Thymus (tissue), 11 donors: ENCODE measurements at regions not wholly inside any gene's neighbourhood (a gene's known extent, or its start where the extent isn't known, plus 50 kb on each side); places are given as distances from the start of the nearest gene placed in this dataset.

Experiments used
- DNase-seq, 9 donors: peaks; one replicate each; pipeline ENCODE4 v3.0.0-alpha.2; 2013; ENCODE audit warnings: low spot score in 9 of 9, low read depth in 6 of 9, missing footprints in 1 of 9
- H3K27ac ChIP-seq, 2 donors: one replicate each; pipeline ENCODE4 v1.5.1; 2013; ENCODE audit warnings: control low read depth in 1 of 2, low read depth in 1 of 2, low read length in 1 of 2, mild to moderate bottlenecking in 1 of 2, moderate library complexity in 1 of 2
- H3K27me3 ChIP-seq, 2 donors: one replicate each; pipeline ENCODE4 v1.5.1; 2013; ENCODE audit warnings: low read length in 1 of 2; ENCODE audit not compliant: control insufficient read depth in 2 of 2, insufficient read depth in 1 of 2
- H3K36me3 ChIP-seq, 2 donors: one replicate each; pipeline ENCODE4 v1.5.1; 2013; ENCODE audit warnings: low read length in 1 of 2, mild to moderate bottlenecking in 1 of 2, moderate library complexity in 1 of 2; ENCODE audit not compliant: control insufficient read depth in 2 of 2, insufficient read depth in 2 of 2
- H3K4me1 ChIP-seq, 2 donors: one replicate each; pipeline ENCODE4 v1.5.1; 2013; ENCODE audit warnings: low read length in 2 of 2; ENCODE audit not compliant: control insufficient read depth in 2 of 2, insufficient read depth in 2 of 2
- H3K4me3 ChIP-seq, 2 donors: one replicate each; pipeline ENCODE4 v1.5.1; 2013; ENCODE audit warnings: low read length in 2 of 2, control low read depth in 1 of 2, mild to moderate bottlenecking in 1 of 2
- H3K9me3 ChIP-seq, 2 donors: one replicate each; pipeline ENCODE4 v1.5.1; 2013; ENCODE audit warnings: low read length in 1 of 2, mild to moderate bottlenecking in 1 of 2; ENCODE audit not compliant: control insufficient read depth in 2 of 2, insufficient read depth in 1 of 2
- WGBS: extraction: QIAGEN DNeasy Blood & Tissue Kit; methylation state at CpG from one replicate; pipeline ENCODE4 v1.1.7; 2013; 5-methylcytosine and 5-hydroxymethylcytosine counted together
- donor health status: healthy.

DNA sequence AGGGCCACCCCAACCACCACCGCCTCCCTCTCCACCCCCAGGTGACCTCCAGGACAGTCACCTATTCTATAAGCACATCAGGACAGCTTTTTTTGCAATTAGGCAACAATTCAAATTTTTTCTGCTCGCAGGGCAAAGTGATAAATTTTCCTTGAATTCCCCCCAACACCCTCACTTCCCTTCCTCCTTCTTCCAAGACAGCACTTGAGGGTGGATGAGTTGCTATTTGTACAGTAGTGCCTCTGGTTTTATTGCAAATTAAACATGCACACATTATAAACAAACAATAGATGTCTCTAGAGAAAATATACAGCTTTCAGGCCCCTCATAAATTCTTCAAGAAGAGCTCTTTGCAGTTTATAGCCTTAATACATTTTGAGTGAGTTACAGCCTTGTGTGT lies 80.9 kb upstream of the USP47 start:
- Histone ChIP-seq H3K27ac (no peak overlapping the region), H3K27me3 (peaks cover 0 to 7% of the 10 kb centered on the region in 2 donors)
- WGBS: 93% methylated on average over 2 of the region's 2 CpGs

DNA sequence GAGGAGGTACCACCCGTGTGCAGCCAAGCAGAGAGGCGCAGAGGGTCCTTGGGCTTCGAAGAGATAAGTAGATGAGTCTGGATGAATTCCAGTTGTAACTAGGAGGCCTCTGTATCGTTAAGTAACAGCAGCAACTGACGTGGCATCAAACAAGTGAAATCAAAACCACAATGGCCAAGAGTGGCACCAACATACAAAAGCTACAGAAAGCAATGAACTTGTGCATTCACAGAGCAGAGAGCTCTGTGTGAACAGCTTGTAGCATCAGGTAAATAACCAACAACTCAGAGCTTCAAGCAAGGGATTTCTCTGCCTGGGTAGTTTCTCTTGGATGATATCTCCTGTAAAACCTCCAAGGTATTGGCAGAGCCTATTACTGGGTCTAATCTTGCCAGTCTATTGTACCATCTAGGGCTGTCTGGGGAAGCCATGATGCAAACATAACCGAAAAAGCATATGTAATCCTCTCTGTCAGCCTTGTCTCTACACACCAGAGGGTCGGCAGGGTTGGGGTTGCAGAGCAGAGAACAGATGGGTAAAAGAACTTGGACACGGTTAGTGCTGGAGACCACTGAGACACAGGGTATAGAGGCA lies 83.1 kb upstream of the USP47 start:
- no peaks in the 10 kb centered on the region for H3K9me3 ChIP-seq
- WGBS: 89% methylated on average over 8 of the region's 8 CpGs
- H3K36me3 ChIP-seq: no peaks in the 10 kb centered on the region
- no peak overlapping the region for H3K27ac ChIP-seq
- H3K27me3 ChIP-seq: peaks cover 0 to 7% of the 10 kb centered on the region in 2 donors
- no peaks in the 10 kb centered on the region for H3K4me1 ChIP-seq
- H3K4me3 ChIP-seq: no peak overlapping the region
- no peak for DNase-seq

More for the DNA sequence above, 80.9 kb upstream of the USP47 start:
- no peak overlapping the region for H3K4me3 ChIP-seq
- no peaks in the 10 kb centered on the region for H3K36me3 ChIP-seq
- no peak for DNase-seq
- no peaks in the 10 kb centered on the region for H3K9me3 ChIP-seq
- H3K4me1 ChIP-seq: no peaks in the 10 kb centered on the region

DNA sequence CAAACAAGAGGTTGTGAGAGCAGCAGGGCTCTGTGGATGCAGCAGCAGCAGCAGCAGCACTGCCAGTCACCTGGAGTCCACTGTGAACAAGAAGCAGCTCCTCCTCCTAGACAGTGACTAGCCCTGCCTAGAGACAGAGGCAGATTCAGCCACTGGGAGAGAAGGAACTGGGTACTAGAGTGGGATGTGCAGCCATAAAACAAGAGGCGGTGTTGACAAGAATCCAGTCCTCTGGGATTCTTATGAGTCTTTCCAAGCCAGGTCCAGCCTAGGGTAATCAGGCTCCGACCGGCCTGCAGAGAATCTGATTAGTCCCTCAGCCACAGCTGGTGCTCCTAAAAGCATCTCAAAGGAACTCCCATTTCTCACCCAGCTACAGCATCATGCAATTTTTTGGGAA lies 83.9 kb upstream of the USP47 start:
- Histone ChIP-seq H3K27ac (no peak overlapping the region), H3K4me3 (no peak overlapping the region), H3K4me1 (no peaks in the 10 kb centered on the region), H3K9me3 (no peaks in the 10 kb centered on the region), H3K27me3 (peaks cover 0 to 6% of the 10 kb centered on the region in 2 donors), H3K36me3 (no peaks in the 10 kb centered on the region)
- DNase-seq: no peak
- WGBS: 96% methylated on average over 3 of the region's 3 CpGs

DNA sequence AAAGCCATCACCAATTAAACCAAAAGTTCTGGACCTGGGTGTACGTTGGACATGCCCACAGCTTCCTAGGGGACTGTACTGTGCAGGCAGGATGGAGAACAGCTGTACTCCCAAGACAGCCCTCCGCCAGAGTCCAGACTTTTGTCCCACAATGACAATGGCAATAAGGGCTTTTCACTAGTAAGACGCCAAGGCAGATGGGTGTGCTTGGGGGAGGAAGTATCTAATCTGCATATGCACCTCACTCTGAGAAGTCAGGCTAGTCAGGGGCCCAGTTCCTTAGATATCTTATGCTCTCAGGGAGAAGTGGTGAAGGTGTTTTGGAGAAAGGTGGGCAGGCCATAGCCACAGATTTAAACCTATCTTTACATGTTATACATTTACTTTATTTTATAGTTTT lies 85.1 kb upstream of the USP47 start:
- H3K4me3 ChIP-seq: no peak overlapping the region
- H3K27me3 ChIP-seq: peaks cover 0 to 4% of the 10 kb centered on the region in 2 donors
- no peak for DNase-seq
- H3K4me1 ChIP-seq: no peaks in the 10 kb centered on the region
- no peaks in the 10 kb centered on the region for H3K36me3 ChIP-seq
- 91% methylated on average over 3 of the region's 3 CpGs for WGBS
- no peaks in the 10 kb centered on the region for H3K9me3 ChIP-seq
- H3K27ac ChIP-seq: no peak overlapping the region

DNA sequence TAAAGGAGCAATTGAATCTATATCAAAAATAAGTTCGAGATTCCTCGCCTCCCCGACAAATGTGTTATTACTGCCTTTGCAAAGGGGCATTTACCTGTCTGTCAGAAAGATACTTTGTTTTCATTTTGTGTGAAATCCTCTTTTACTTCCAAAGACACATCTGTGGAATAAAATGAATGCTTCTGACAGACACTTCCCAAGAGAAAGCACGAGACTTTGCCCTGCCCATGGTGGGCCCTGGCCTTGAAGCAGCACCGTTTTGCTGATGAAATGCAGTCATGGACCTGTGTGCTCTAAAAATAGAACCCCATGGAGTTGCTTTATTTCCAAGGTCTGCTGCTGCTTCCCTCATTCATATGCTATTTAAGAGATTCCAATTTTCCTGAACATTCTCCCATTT lies 85.9 kb upstream of the USP47 start:
- H3K9me3 ChIP-seq: no peaks in the 10 kb centered on the region
- no peak overlapping the region for H3K27ac ChIP-seq
- 92% methylated on average over 5 of the region's 5 CpGs for WGBS
- no peaks in the 10 kb centered on the region for H3K36me3 ChIP-seq
- H3K4me3 ChIP-seq: no peak overlapping the region
- no peak for DNase-seq
- no peaks in the 10 kb centered on the region for H3K4me1 ChIP-seq
- H3K27me3 ChIP-seq: peaks cover 0 to 4% of the 10 kb centered on the region in 2 donors

DNA sequence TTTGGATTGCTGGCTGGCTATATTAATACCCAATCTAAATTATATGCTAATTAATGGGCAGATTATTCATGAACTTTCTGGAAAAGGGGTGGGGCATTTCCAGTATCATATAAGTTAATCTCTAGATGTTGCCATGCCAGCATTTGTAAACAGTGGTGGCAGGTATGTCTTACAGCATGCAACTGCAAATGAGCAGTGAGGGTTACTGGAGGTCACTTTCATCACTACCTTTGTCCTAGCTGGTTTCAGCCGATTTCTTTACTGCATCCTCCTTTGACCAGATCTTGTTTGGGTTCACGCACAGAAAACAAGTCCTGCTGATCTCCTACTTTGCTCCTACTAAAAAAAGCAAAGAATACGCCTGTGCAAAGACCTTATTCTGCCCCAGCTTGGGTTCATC lies 89.1 kb upstream of the USP47 start:
- H3K36me3 ChIP-seq: no peaks in the 10 kb centered on the region
- WGBS: 93% methylated on average over 3 of the region's 3 CpGs

DNA sequence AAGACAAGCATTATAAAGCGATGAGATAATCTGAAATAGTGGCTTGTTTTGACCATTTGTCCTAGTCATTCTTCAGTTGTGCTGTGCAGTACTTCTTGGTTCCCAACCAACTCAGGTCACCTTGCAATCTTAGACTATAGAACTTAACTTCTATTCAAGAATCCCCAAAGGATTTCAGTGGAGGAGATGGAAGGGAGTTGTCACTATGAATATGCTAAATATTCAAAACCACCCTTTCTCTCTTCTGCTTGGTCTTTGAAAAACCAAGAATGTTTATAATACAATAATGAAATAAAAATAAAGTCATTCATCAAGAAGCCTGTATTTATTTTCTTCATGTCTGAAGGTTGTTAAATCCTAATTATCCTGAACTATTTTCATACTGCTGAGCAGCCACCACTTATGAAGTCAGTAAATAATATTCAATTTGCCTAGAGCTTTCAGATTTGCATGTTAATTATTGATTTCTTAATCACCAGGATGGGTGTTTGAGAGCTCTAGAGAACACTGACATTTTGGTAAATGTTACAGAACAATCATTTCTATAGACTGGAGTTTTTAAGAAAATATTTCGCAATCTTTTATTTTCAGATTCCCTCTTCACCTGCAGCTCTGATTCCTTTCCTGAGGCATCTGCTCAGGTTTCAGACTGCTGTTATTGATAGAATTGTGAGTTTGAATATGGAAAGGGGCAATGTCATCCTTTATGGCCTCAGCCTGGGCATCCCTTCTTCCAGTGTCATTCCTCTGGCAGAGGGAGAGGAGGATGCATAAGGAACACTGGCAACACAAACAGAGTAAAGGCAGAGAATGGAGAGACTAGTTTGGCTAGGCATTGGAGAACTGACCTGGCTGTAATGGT lies 91.5 kb upstream of the USP47 start:
- H3K36me3 ChIP-seq: no peaks in the 10 kb centered on the region
- H3K4me3 ChIP-seq: no peak overlapping the region
- H3K27me3 ChIP-seq: no peaks in the 10 kb centered on the region
- H3K27ac ChIP-seq: no peak overlapping the region
- DNase-seq: no peak
- WGBS: 97% methylated on average over 2 of the region's 2 CpGs
- no peaks in the 10 kb centered on the region for H3K9me3 ChIP-seq
- no peaks in the 10 kb centered on the region for H3K4me1 ChIP-seq

More for the DNA sequence above, 89.1 kb upstream of the USP47 start:
- Histone ChIP-seq H3K4me1 (no peaks in the 10 kb centered on the region), H3K27me3 (no peaks in the 10 kb centered on the region), H3K27ac (no peak overlapping the region), H3K9me3 (no peaks in the 10 kb centered on the region), H3K4me3 (no peak overlapping the region)
- no peak for DNase-seq

DNA sequence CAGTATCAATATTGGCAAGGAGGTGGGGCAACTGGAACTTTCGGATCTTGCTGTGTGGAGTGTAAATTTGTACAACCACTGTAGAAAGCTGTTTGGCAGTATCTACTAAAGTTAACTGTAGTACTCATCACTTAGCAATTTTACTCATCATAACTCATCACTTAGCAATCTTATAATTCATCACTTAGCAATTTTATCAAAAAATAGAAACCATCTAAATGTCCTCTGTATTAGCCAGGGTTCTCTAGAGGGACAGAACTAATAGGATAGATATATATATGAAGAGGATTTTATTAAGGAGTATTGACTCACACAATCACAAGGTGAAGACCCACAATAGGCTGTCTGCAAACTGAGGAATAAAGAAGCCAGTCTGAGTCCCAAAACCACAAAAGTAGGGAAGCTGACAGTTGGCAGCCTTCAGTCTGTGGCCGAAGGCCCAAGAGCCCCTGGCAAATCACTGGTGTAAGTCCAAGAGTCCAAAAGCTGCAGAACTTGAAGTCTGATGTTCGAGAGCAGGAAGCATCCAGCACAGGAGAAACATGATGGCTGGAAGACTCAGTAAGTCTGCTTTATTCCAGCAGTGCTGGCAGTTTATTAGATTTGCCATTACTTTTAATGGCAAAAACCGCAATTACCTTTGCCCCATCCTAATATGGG lies 92.9 kb upstream of the USP47 start:
- H3K27me3 ChIP-seq: no peaks in the 10 kb centered on the region
- H3K4me3 ChIP-seq: no peak overlapping the region
- H3K4me1 ChIP-seq: no peaks in the 10 kb centered on the region
- 95% methylated on average over 4 of the region's 4 CpGs for WGBS
- no peak overlapping the region for H3K27ac ChIP-seq
- H3K36me3 ChIP-seq: no peaks in the 10 kb centered on the region
- DNase-seq: no peak
- no peaks in the 10 kb centered on the region for H3K9me3 ChIP-seq

DNA sequence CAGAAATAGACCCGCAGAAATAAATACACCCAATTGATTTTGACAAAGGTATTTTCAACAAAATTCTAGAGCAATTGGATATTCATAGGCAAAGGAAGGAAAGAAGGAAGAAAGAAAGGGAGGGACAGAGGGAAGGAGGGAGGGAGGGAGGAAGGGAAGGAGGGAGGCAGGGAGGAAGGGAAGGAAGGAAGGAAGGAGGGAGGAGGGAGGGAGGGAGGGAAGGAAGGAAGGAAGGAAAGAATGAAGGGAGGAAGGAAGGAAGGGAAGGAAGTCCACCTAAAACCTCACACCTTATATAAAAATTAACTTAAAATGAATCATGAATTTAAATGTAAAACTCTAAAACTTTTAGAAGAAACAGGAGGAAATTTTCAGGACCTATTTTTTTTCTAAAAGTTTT lies 94.2 kb upstream of the USP47 start:
- H3K4me3 ChIP-seq: no peak overlapping the region
- 94% methylated on average over 1 of the region's 1 CpG for WGBS
- no peaks in the 10 kb centered on the region for H3K4me1 ChIP-seq
- no peak overlapping the region for H3K27ac ChIP-seq
- H3K27me3 ChIP-seq: no peaks in the 10 kb centered on the region
- DNase-seq: no peak
- H3K9me3 ChIP-seq: no peaks in the 10 kb centered on the region
- H3K36me3 ChIP-seq: no peaks in the 10 kb centered on the region
